ENCODE measurements at regions not wholly inside any gene's neighbourhood (a gene's known extent, or its start where the extent isn't known, plus 50 kb on each side); places are given as distances from the start of the nearest gene placed in this dataset.
"Not testable (repeated sequence)": the region's sequence is repeated elsewhere in the genome, so short reads cannot be mapped to it uniquely, and the experiment has no call there.

- no peak overlapping the region for H3K4me3 ChIP-seq (ENCODE audit: low read depth, low read length)
- TF ChIP-seq CTCF (conservative IDR thresholded peaks at IDR 0.05; ENCODE audit: low read depth, low read length) = no peak
- DNase-seq (ENCODE audit: low read depth) = no peak
Observed at GRCh38 chr6:84635081-84635761, 129.2 kb downstream of the TBX18 start.

GRCh38 chr6:84633771-84634170, 130.6 kb downstream of the TBX18 start:
- H3K4me3 ChIP-seq (ENCODE audit: low read depth, low read length) = no peak overlapping the region
- no peak for TF ChIP-seq CTCF (conservative IDR thresholded peaks at IDR 0.05; ENCODE audit: low read depth, low read length)
- no peak for DNase-seq (ENCODE audit: low read depth)

GRCh38 chr6:84626527-84626926, 137.9 kb downstream of the TBX18 start:
- not testable (repeated sequence) for DNase-seq (ENCODE audit: low read depth); H3K4me3 ChIP-seq (ENCODE audit: low read depth, low read length)

GRCh38 chr6:84625506-84625905, 138.9 kb downstream of the TBX18 start:
- no peak for DNase-seq (ENCODE audit: low read depth)
- TF ChIP-seq CTCF (conservative IDR thresholded peaks at IDR 0.05; ENCODE audit: low read depth, low read length) = no peak
- no peak overlapping the region for H3K4me3 ChIP-seq (ENCODE audit: low read depth, low read length)

GRCh38 chr6:84623956-84624680, 140.3 kb downstream of the TBX18 start:
- peak; percentile 74 for DNase-seq (ENCODE audit: low read depth)
- H3K4me3 ChIP-seq (ENCODE audit: low read depth, low read length) = no peak overlapping the region
- TF ChIP-seq CTCF (conservative IDR thresholded peaks at IDR 0.05; ENCODE audit: low read depth, low read length) = no peak

- DNase-seq (ENCODE audit: low read depth) = no peak
- H3K4me3 ChIP-seq (ENCODE audit: low read depth, low read length) = no peak overlapping the region
- TF ChIP-seq CTCF (conservative IDR thresholded peaks at IDR 0.05; ENCODE audit: low read depth, low read length) = no peak
Observed at GRCh38 chr6:84618836-84619235, 145.6 kb downstream of the TBX18 start.

GRCh38 chr6:84618046-84618752, 146.2 kb downstream of the TBX18 start:
- no peak for DNase-seq (ENCODE audit: low read depth)
- H3K4me3 ChIP-seq (ENCODE audit: low read depth, low read length) = no peak overlapping the region
- no peak for TF ChIP-seq CTCF (conservative IDR thresholded peaks at IDR 0.05; ENCODE audit: low read depth, low read length)
